SK-N-SH (cell line): ENCODE measurements at regions not wholly inside any gene's neighbourhood (a gene's known extent, or its start where the extent isn't known, plus 50 kb on each side); places are given as distances from the start of the nearest gene placed in this dataset.

Experiments
- CTCF ChIA-PET: fragments of 300-600, 350-600 bp; formaldehyde crosslinking; extraction: SDS; loops from one replicate; lab custom pipeline; 2021; lab: Yijun Ruan, JAX
- POLR2A ChIA-PET: fragments of 350-600 bp; sonication (Branson Sonifier 250); formaldehyde crosslinking; extraction: SDS; loops from one replicate; lab custom pipeline; 2020; ENCODE audit warnings: antibody characterized with exemption, inconsistent platforms; lab: Yijun Ruan, JAX
- DNase-seq: peaks from one replicate; pipeline ENCODE4 v3.0.0; 2012
- H2AFZ ChIP-seq: fragments of 200-600 bp; sonication (generic); 2 replicates; pipeline ENCODE4 v1.8.1; 2016; ENCODE audit warnings: antibody characterized with exemption, mild to moderate bottlenecking, low read depth
- H3F3A ChIP-seq: fragments of 200-600 bp; sonication (generic); replicated peaks from 2 replicates; pipeline ENCODE3; 2016; ENCODE audit warnings: antibody characterized with exemption, mild to moderate bottlenecking; ENCODE audit not compliant: insufficient read depth
- H3K27ac ChIP-seq, 2 experiments: fragments of 200-500 bp in 1 of 2; fragments of 200-600 bp in 1 of 2; sonication (Bioruptor generic) in 1 of 2; sonication (generic), shearing (Covaris generic) in 1 of 2; 2 replicates each; pipeline versions ENCODE4 v1.5.1 to v1.6.1; 2014 to 2016; ENCODE audit warnings: low read depth in 2 of 2, inconsistent platforms in 1 of 2, low read length in 1 of 2, mild to moderate bottlenecking in 1 of 2, mixed read lengths in 1 of 2
- H3K27me3 ChIP-seq: fragments of 200-600 bp; sonication (generic), shearing (Covaris generic); 2 replicates; pipeline ENCODE4 v1.6.1; 2016; ENCODE audit warnings: mixed run types; ENCODE audit not compliant: insufficient read depth
- H3K36me3 ChIP-seq, 2 experiments: fragments of 200-500 bp in 1 of 2; fragments of 200-600 bp in 1 of 2; sonication (Bioruptor generic) in 1 of 2; sonication (generic) in 1 of 2; replicated peaks in 1 of 2; 2 replicates each; pipeline versions ENCODE3 to v1.5.1; 2014 to 2016; ENCODE audit warnings: low read length in 1 of 2, mild to moderate bottlenecking in 1 of 2; ENCODE audit not compliant: insufficient read depth in 2 of 2, control insufficient read depth in 1 of 2
- H3K4me1 ChIP-seq, 2 experiments: fragments of 200-500 bp in 1 of 2; fragments of 200-600 bp in 1 of 2; sonication (Bioruptor generic) in 1 of 2; sonication (generic), shearing (Covaris generic) in 1 of 2; 2 replicates each; pipeline versions ENCODE4 v1.5.1 to v1.6.1; 2014 to 2016; ENCODE audit warnings: low read depth in 1 of 2, low read length in 1 of 2, mixed run types in 1 of 2; ENCODE audit not compliant: insufficient read depth in 2 of 2, control insufficient read depth in 1 of 2
- H3K4me2 ChIP-seq: fragments of 200-600 bp; sonication (generic), shearing (Covaris generic); 2 replicates; pipeline ENCODE4 v1.6.1; 2017; ENCODE audit warnings: mixed run types
- H3K4me3 ChIP-seq, 2 experiments: fragments of 200-500 bp in 1 of 2; fragments of 200-600 bp in 1 of 2; sonication (Bioruptor generic) in 1 of 2; sonication (generic), shearing (Covaris generic) in 1 of 2; 2 replicates each; pipeline versions ENCODE4 v1.5.1 to v1.8.1; 2014 to 2016; ENCODE audit warnings: low read depth in 2 of 2, inconsistent platforms in 1 of 2, low read length in 1 of 2, mild to moderate bottlenecking in 1 of 2, mixed read lengths in 1 of 2, moderate library complexity in 1 of 2
- H3K79me2 ChIP-seq: fragments of 200-600 bp; sonication (generic); 2 replicates; pipeline ENCODE4 v1.8.1; 2017; ENCODE audit warnings: mild to moderate bottlenecking; ENCODE audit not compliant: insufficient read depth
- H3K9ac ChIP-seq: fragments of 200-600 bp; sonication (generic); 2 replicates; pipeline ENCODE4 v1.6.1; 2017; ENCODE audit warnings: mixed run types
- H3K9me2 ChIP-seq: fragments of 200-600 bp; sonication (generic); 2 replicates; pipeline ENCODE4 v1.6.1; 2017; ENCODE audit warnings: mixed run types
- H3K9me3 ChIP-seq: fragments of 200-600 bp; sonication (generic); 2 replicates; pipeline ENCODE4 v1.6.1; 2017; ENCODE audit warnings: mixed run types, mild to moderate bottlenecking, moderate library complexity
- H4K20me1 ChIP-seq: fragments of 200-600 bp; sonication (generic); 2 replicates; pipeline ENCODE4 v1.6.1; 2017; ENCODE audit warnings: mild to moderate bottlenecking, mixed run types; ENCODE audit not compliant: insufficient read depth
- CHD2 ChIP-seq: fragments of 150-350 bp; IDR thresholded peaks from 2 replicates; pipeline ENCODE4 v1.6.1; 2018; ENCODE audit warnings: low read length; ENCODE audit not compliant: partially characterized antibody
- ELF1 ChIP-seq: IDR thresholded peaks from 2 replicates; pipeline ENCODE4 v1.4.0; 2012
- EZH2phosphoT487 ChIP-seq: fragments of 200-600 bp; sonication (generic); IDR thresholded peaks from 2 replicates; pipeline ENCODE4 v1.6.1; 2017; ENCODE audit warnings: low read depth, mixed run types, mild to moderate bottlenecking, antibody characterized with exemption, moderate library complexity, borderline replicate concordance
- FOSL2 ChIP-seq: IDR thresholded peaks from 2 replicates; pipeline ENCODE4 v1.4.0; 2012; ENCODE audit warnings: low read depth, mild to moderate bottlenecking, moderate library complexity, borderline replicate concordance
- IRF3 ChIP-seq: fragments of 150-350 bp; IDR thresholded peaks from 2 replicates; pipeline ENCODE4 v1.6.1; 2016; ENCODE audit warnings: mild to moderate bottlenecking, low read depth, low read length
- JUND ChIP-seq: IDR thresholded peaks from 2 replicates; pipeline ENCODE4 v1.4.0; 2012
- MAX ChIP-seq: IDR thresholded peaks from 2 replicates; pipeline ENCODE4 v1.4.0; 2012; ENCODE audit warnings: low read depth
- NRF1 ChIP-seq: IDR thresholded peaks from 2 replicates; pipeline ENCODE4 v1.6.1; 2012; ENCODE audit warnings: low read depth, mild to moderate bottlenecking, low read length
- PBX3 ChIP-seq: IDR thresholded peaks from 2 replicates; pipeline ENCODE4; 2012
- POLR2AphosphoS5 ChIP-seq: IDR thresholded peaks from 2 replicates; pipeline ENCODE4 v1.6.1; 2012; ENCODE audit warnings: low read depth, low read length
- RAD21 ChIP-seq: IDR thresholded peaks from 2 replicates; pipeline ENCODE4 v1.6.1; 2012; ENCODE audit warnings: mild to moderate bottlenecking, low read length
- RCOR1 ChIP-seq: fragments of 150-350 bp; IDR thresholded peaks from 2 replicates; pipeline ENCODE4 v1.6.1; 2017; ENCODE audit warnings: antibody characterized with exemption, low read length
- REST ChIP-seq: IDR thresholded peaks from 2 replicates; pipeline ENCODE4 v1.6.1; 2012; ENCODE audit warnings: mild to moderate bottlenecking, low read depth, low read length, moderate library complexity
- RFX5 ChIP-seq: IDR thresholded peaks from 2 replicates; pipeline ENCODE4 v1.6.1; 2012; ENCODE audit warnings: mild to moderate bottlenecking, improper control_type of control experiment, low read length
- RXRA ChIP-seq: IDR thresholded peaks from 2 replicates; pipeline ENCODE4 v1.4.0; 2012; ENCODE audit warnings: low read depth, mild to moderate bottlenecking, borderline replicate concordance
- SIN3A ChIP-seq: IDR thresholded peaks from 2 replicates; pipeline ENCODE4 v1.6.1; 2012; ENCODE audit warnings: low read depth, mild to moderate bottlenecking, low read length, moderate library complexity, borderline replicate concordance
- SMC3 ChIP-seq: IDR thresholded peaks from 2 replicates; pipeline ENCODE4 v1.6.1; 2012; ENCODE audit warnings: low read depth, low read length, improper control_type of control experiment
- TEAD4 ChIP-seq: IDR thresholded peaks from 2 replicates; pipeline ENCODE4 v1.4.0; 2012; ENCODE audit warnings: mild to moderate bottlenecking, borderline replicate concordance; ENCODE audit not compliant: insufficient read depth
- USF2 ChIP-seq: fragments of 150-350 bp; IDR thresholded peaks from 2 replicates; pipeline ENCODE4 v1.6.1; 2017; ENCODE audit warnings: antibody characterized with exemption, low read length, low read depth, borderline replicate concordance
- YY1 ChIP-seq: IDR thresholded peaks from 2 replicates; pipeline ENCODE4 v1.4.0; 2012; ENCODE audit warnings: low read depth, mild to moderate bottlenecking
- WGBS: methylation state at CpG from one replicate; pipeline ENCODE4 v1.1.6; 2017; ENCODE audit warnings: low lambda C conversion rate; 5-methylcytosine and 5-hydroxymethylcytosine counted together

GRCh38 chr18:67715567-67715966 lies 199.0 kb upstream of the DSEL start:
- DNase-seq, result no peak
- no peaks in the 10 kb centered on the region for H3K79me2 ChIP-seq
- no peak overlapping the region for H3K27ac ChIP-seq
- H3K4me1 ChIP-seq, result no peaks in the 10 kb centered on the region; a peak in 1 of 4 replicates
- H3K4me3 ChIP-seq, result no peak overlapping the region
- no peaks in the 10 kb centered on the region for H3K9me3 ChIP-seq
- no peaks in the 10 kb centered on the region for H3K9me2 ChIP-seq
- H3F3A ChIP-seq, result no peaks in the 10 kb centered on the region
- H2AFZ ChIP-seq, result no peak overlapping the region
- no peak for TF ChIP-seq YY1
- no peak for TF ChIP-seq IRF3
- no peak for TF ChIP-seq SMC3
- no peak for TF ChIP-seq RXRA
- TF ChIP-seq MAX, result no peak
- TF ChIP-seq NRF1, result no peak
- TF ChIP-seq JUND, result no peak
- no peak for TF ChIP-seq RFX5
- TF ChIP-seq PBX3, result no peak
- TF ChIP-seq SIN3A, result no peak
- TF ChIP-seq REST, result no peak
- TF ChIP-seq FOSL2, result no peak
- no peak for TF ChIP-seq EZH2phosphoT487
- no peak for TF ChIP-seq RAD21
- no peak for TF ChIP-seq ELF1
- TF ChIP-seq TEAD4, result no peak
- TF ChIP-seq USF2, result no peak
- no peak for TF ChIP-seq CHD2
- TF ChIP-seq RCOR1, result no peak
- no peak for TF ChIP-seq POLR2AphosphoS5
- no peak overlapping the region for H3K4me2 ChIP-seq
- H3K36me3 ChIP-seq, result no peaks in the 10 kb centered on the region
- CTCF ChIA-PET, result interaction anchor here (0.6 to 0.7 kb wide), 2 partner anchors 19 to 944 kb away, joined by 3 read pairs; no protein-coding TSS in a partner anchor
- no peak overlapping the region for H3K9ac ChIP-seq
- no peaks in the 10 kb centered on the region for H4K20me1 ChIP-seq
- WGBS, result 58% methylated on average over 2 of the region's 2 CpGs
- H3K27me3 ChIP-seq, result no peaks in the 10 kb centered on the region
- POLR2A ChIA-PET, result no interaction called here
